ENCODE measurements at regions not wholly inside any gene's neighbourhood (a gene's known extent, or its start where the extent isn't known, plus 50 kb on each side); places are given as distances from the start of the nearest gene placed in this dataset.

- Histone ChIP-seq H3K9me3 (ENCODE audit: control insufficient read depth in 5 of 5, low read length in 5 of 5) (peaks cover 15 to 24% (median 19%) of the 10 kb centered on the region in 5 donors), H3K27me3 (ENCODE audit: control insufficient read depth in 5 of 5, insufficient read depth in 4 of 5, low read length in 5 of 5) (peaks cover 0 to 6% (median 0%) of the 10 kb centered on the region in 5 donors), H3K9ac (ENCODE audit: low read length in 5 of 5) (no peak overlapping the region), H3K27ac (ENCODE audit: low read depth, low read length) (no peak overlapping the region), H3K4me3 (ENCODE audit: low read depth in 1 of 5, low read length in 5 of 5) (no peak overlapping the region), H3K36me3 (ENCODE audit: control insufficient read depth in 5 of 5, insufficient read depth in 5 of 5, low read length in 5 of 5) (no peaks in the 10 kb centered on the region), H3K4me1 (ENCODE audit: control insufficient read depth in 5 of 5, insufficient read depth in 5 of 5, low read length in 5 of 5) (peaks cover 0 to 7% (median 0%) of the 10 kb centered on the region in 5 donors)
These were observed 125.1 kb downstream of the ESM1 start for GRCh38 chr5:54860321-54860720.

GRCh38 chr5:54859316-54859715 is 126.1 kb downstream of the ESM1 start:
- H3K4me1 ChIP-seq (ENCODE audit: control insufficient read depth in 5 of 5, insufficient read depth in 5 of 5, low read length in 5 of 5), result peaks cover 0 to 7% (median 0%) of the 10 kb centered on the region in 5 donors
- H3K36me3 ChIP-seq (ENCODE audit: control insufficient read depth in 5 of 5, insufficient read depth in 5 of 5, low read length in 5 of 5), result no peaks in the 10 kb centered on the region
- no peak overlapping the region for H3K4me3 ChIP-seq (ENCODE audit: low read depth in 1 of 5, low read length in 5 of 5)
- H3K9me3 ChIP-seq (ENCODE audit: control insufficient read depth in 5 of 5, low read length in 5 of 5), result peaks cover 15 to 24% (median 19%) of the 10 kb centered on the region in 5 donors
- H3K27me3 ChIP-seq (ENCODE audit: control insufficient read depth in 5 of 5, insufficient read depth in 4 of 5, low read length in 5 of 5), result peaks cover 0 to 6% (median 0%) of the 10 kb centered on the region in 5 donors
- no peak overlapping the region for H3K27ac ChIP-seq (ENCODE audit: low read depth, low read length)
- no peak overlapping the region for H3K9ac ChIP-seq (ENCODE audit: low read length in 5 of 5)

- H3K4me3 ChIP-seq (ENCODE audit: low read depth in 1 of 5, low read length in 5 of 5), result no peak overlapping the region
These were observed 130.4 kb downstream of the ESM1 start for GRCh38 chr5:54854883-54855581.

GRCh38 chr5:54852007-54852406 is 133.4 kb downstream of the ESM1 start:
- Histone ChIP-seq H3K9ac (ENCODE audit: low read length in 5 of 5) (no peak overlapping the region), H3K4me3 (ENCODE audit: low read depth in 1 of 5, low read length in 5 of 5) (no peak overlapping the region), H3K4me1 (ENCODE audit: control insufficient read depth in 5 of 5, insufficient read depth in 5 of 5, low read length in 5 of 5) (no peaks in the 10 kb centered on the region), H3K27me3 (ENCODE audit: control insufficient read depth in 5 of 5, insufficient read depth in 4 of 5, low read length in 5 of 5) (peaks cover 0 to 3% (median 0%) of the 10 kb centered on the region in 5 donors), H3K9me3 (ENCODE audit: control insufficient read depth in 5 of 5, low read length in 5 of 5) (peaks cover 2 to 5% (median 4%) of the 10 kb centered on the region in 5 donors), H3K36me3 (ENCODE audit: control insufficient read depth in 5 of 5, insufficient read depth in 5 of 5, low read length in 5 of 5) (no peaks in the 10 kb centered on the region), H3K27ac (ENCODE audit: low read depth, low read length) (no peak overlapping the region)

More at GRCh38 chr5:54854883-54855581, 130.4 kb downstream of the ESM1 start:
- Histone ChIP-seq H3K27me3 (ENCODE audit: control insufficient read depth in 5 of 5, insufficient read depth in 4 of 5, low read length in 5 of 5) (peaks cover 0 to 6% (median 0%) of the 10 kb centered on the region in 5 donors), H3K27ac (ENCODE audit: low read depth, low read length) (no peak overlapping the region), H3K36me3 (ENCODE audit: control insufficient read depth in 5 of 5, insufficient read depth in 5 of 5, low read length in 5 of 5) (no peaks in the 10 kb centered on the region), H3K4me1 (ENCODE audit: control insufficient read depth in 5 of 5, insufficient read depth in 5 of 5, low read length in 5 of 5) (peaks cover 0 to 7% (median 0%) of the 10 kb centered on the region in 5 donors), H3K9me3 (ENCODE audit: control insufficient read depth in 5 of 5, low read length in 5 of 5) (peaks cover 15 to 24% (median 19%) of the 10 kb centered on the region in 5 donors), H3K9ac (ENCODE audit: low read length in 5 of 5) (no peak overlapping the region)

GRCh38 chr5:54851449-54851848 is 133.9 kb downstream of the ESM1 start:
- Histone ChIP-seq H3K36me3 (ENCODE audit: control insufficient read depth in 5 of 5, insufficient read depth in 5 of 5, low read length in 5 of 5) (no peaks in the 10 kb centered on the region), H3K4me1 (ENCODE audit: control insufficient read depth in 5 of 5, insufficient read depth in 5 of 5, low read length in 5 of 5) (no peaks in the 10 kb centered on the region), H3K4me3 (ENCODE audit: low read depth in 1 of 5, low read length in 5 of 5) (no peak overlapping the region), H3K9me3 (ENCODE audit: control insufficient read depth in 5 of 5, low read length in 5 of 5) (peaks cover 0 to 2% (median 0%) of the 10 kb centered on the region in 5 donors), H3K9ac (ENCODE audit: low read length in 5 of 5) (peak overlapping the region in 1 of 5 donors; percentile 39), H3K27ac (ENCODE audit: low read depth, low read length) (no peak overlapping the region), H3K27me3 (ENCODE audit: control insufficient read depth in 5 of 5, insufficient read depth in 4 of 5, low read length in 5 of 5) (peaks cover 0 to 3% (median 0%) of the 10 kb centered on the region in 5 donors)

- Histone ChIP-seq H3K27me3 (ENCODE audit: control insufficient read depth in 5 of 5, insufficient read depth in 4 of 5, low read length in 5 of 5) (no peaks in the 10 kb centered on the region), H3K9ac (ENCODE audit: low read length in 5 of 5) (no peak overlapping the region), H3K4me3 (ENCODE audit: low read depth in 1 of 5, low read length in 5 of 5) (no peak overlapping the region), H3K27ac (ENCODE audit: low read depth, low read length) (no peak overlapping the region), H3K36me3 (ENCODE audit: control insufficient read depth in 5 of 5, insufficient read depth in 5 of 5, low read length in 5 of 5) (no peaks in the 10 kb centered on the region), H3K4me1 (ENCODE audit: control insufficient read depth in 5 of 5, insufficient read depth in 5 of 5, low read length in 5 of 5) (peaks cover 0 to 6% (median 5%) of the 10 kb centered on the region in 5 donors), H3K9me3 (ENCODE audit: control insufficient read depth in 5 of 5, low read length in 5 of 5) (peaks cover 0 to 7% (median 4%) of the 10 kb centered on the region in 5 donors)
These were observed 136.8 kb downstream of the ESM1 start for GRCh38 chr5:54848581-54848980.

GRCh38 chr5:54845567-54845941 is 139.8 kb downstream of the ESM1 start:
- Histone ChIP-seq H3K4me1 (ENCODE audit: control insufficient read depth in 5 of 5, insufficient read depth in 5 of 5, low read length in 5 of 5) (peaks cover 0 to 6% (median 5%) of the 10 kb centered on the region in 5 donors), H3K36me3 (ENCODE audit: control insufficient read depth in 5 of 5, insufficient read depth in 5 of 5, low read length in 5 of 5) (no peaks in the 10 kb centered on the region), H3K27ac (ENCODE audit: low read depth, low read length) (no peak overlapping the region), H3K27me3 (ENCODE audit: control insufficient read depth in 5 of 5, insufficient read depth in 4 of 5, low read length in 5 of 5) (no peaks in the 10 kb centered on the region), H3K4me3 (ENCODE audit: low read depth in 1 of 5, low read length in 5 of 5) (no peak overlapping the region), H3K9me3 (ENCODE audit: control insufficient read depth in 5 of 5, low read length in 5 of 5) (peaks cover 0 to 7% (median 4%) of the 10 kb centered on the region in 5 donors), H3K9ac (ENCODE audit: low read length in 5 of 5) (no peak overlapping the region)

GRCh38 chr5:54844905-54845566 is 140.4 kb downstream of the ESM1 start:
- no peaks in the 10 kb centered on the region for H3K36me3 ChIP-seq (ENCODE audit: control insufficient read depth in 5 of 5, insufficient read depth in 5 of 5, low read length in 5 of 5)
- H3K4me1 ChIP-seq (ENCODE audit: control insufficient read depth in 5 of 5, insufficient read depth in 5 of 5, low read length in 5 of 5), result peaks cover 0 to 6% (median 5%) of the 10 kb centered on the region in 5 donors
- no peak overlapping the region for H3K27ac ChIP-seq (ENCODE audit: low read depth, low read length)
- H3K4me3 ChIP-seq (ENCODE audit: low read depth in 1 of 5, low read length in 5 of 5), result peak overlapping the region in 4 of 5 donors; percentile 20 to 48 (median 42)
- no peaks in the 10 kb centered on the region for H3K27me3 ChIP-seq (ENCODE audit: control insufficient read depth in 5 of 5, insufficient read depth in 4 of 5, low read length in 5 of 5)
- peaks cover 0 to 7% (median 4%) of the 10 kb centered on the region in 5 donors for H3K9me3 ChIP-seq (ENCODE audit: control insufficient read depth in 5 of 5, low read length in 5 of 5)
- H3K9ac ChIP-seq (ENCODE audit: low read length in 5 of 5), result peak overlapping the region in 2 of 5 donors; percentile 31 to 52

GRCh38 chr5:54844266-54844665 is 141.1 kb downstream of the ESM1 start:
- Histone ChIP-seq H3K27ac (ENCODE audit: low read depth, low read length) (no peak overlapping the region), H3K4me1 (ENCODE audit: control insufficient read depth in 5 of 5, insufficient read depth in 5 of 5, low read length in 5 of 5) (peaks cover 0 to 6% (median 5%) of the 10 kb centered on the region in 5 donors), H3K9me3 (ENCODE audit: control insufficient read depth in 5 of 5, low read length in 5 of 5) (peaks cover 0 to 7% (median 4%) of the 10 kb centered on the region in 5 donors), H3K4me3 (ENCODE audit: low read depth in 1 of 5, low read length in 5 of 5) (no peak overlapping the region), H3K27me3 (ENCODE audit: control insufficient read depth in 5 of 5, insufficient read depth in 4 of 5, low read length in 5 of 5) (no peaks in the 10 kb centered on the region), H3K36me3 (ENCODE audit: control insufficient read depth in 5 of 5, insufficient read depth in 5 of 5, low read length in 5 of 5) (no peaks in the 10 kb centered on the region), H3K9ac (ENCODE audit: low read length in 5 of 5) (no peak overlapping the region)

- peaks cover 0 to 7% (median 4%) of the 10 kb centered on the region in 5 donors for H3K9me3 ChIP-seq (ENCODE audit: control insufficient read depth in 5 of 5, low read length in 5 of 5)
These were observed 143.9 kb downstream of the ESM1 start for GRCh38 chr5:54841481-54841880.

More at GRCh38 chr5:54841481-54841880, 143.9 kb downstream of the ESM1 start:
- Histone ChIP-seq H3K4me3 (ENCODE audit: low read depth in 1 of 5, low read length in 5 of 5) (no peak overlapping the region), H3K9ac (ENCODE audit: low read length in 5 of 5) (no peak overlapping the region), H3K27me3 (ENCODE audit: control insufficient read depth in 5 of 5, insufficient read depth in 4 of 5, low read length in 5 of 5) (no peaks in the 10 kb centered on the region), H3K27ac (ENCODE audit: low read depth, low read length) (no peak overlapping the region), H3K4me1 (ENCODE audit: control insufficient read depth in 5 of 5, insufficient read depth in 5 of 5, low read length in 5 of 5) (peaks cover 0 to 8% (median 5%) of the 10 kb centered on the region in 5 donors), H3K36me3 (ENCODE audit: control insufficient read depth in 5 of 5, insufficient read depth in 5 of 5, low read length in 5 of 5) (no peaks in the 10 kb centered on the region)
